ENCODE measurements at regions not wholly inside any gene's neighbourhood (a gene's known extent, or its start where the extent isn't known, plus 50 kb on each side); places are given as distances from the start of the nearest gene placed in this dataset.

DNA sequence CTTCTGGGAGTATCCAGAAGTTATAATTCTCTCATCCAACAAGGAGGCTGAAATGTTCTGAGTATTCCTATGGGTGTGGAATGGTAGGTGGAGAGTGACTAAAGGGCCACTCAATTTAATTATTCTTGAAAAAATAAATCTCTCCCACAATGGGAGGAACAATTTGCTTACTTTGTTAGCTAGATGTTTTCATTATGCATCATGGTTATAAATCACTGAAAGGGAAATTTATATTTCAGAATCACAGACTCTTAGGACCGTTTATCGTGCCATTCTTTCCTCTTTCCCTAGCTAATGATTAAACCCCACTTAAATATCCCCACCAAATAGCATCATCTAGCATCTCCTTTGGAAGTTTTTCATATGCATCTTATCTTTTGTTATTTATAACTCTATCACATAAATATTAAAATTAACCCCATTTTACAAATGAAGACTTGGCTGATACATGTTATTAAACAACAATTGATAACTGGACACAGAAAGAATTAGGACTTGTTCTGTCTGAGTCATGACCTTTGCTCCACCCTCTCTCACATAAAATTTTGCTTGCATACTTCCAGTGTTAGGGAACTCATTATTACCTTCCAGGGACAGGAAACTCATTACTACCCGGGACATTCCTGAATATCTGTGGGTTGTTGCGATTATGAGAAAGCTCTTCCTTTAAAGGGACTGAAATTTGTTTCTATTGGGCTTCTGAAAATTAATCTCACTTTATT lies 94.9 kb upstream of the NMUR2 start:
- Histone ChIP-seq H3K4me1 (ENCODE audit: control insufficient read depth, extremely low read depth, insufficient read depth, low read length) (no peaks in the 10 kb centered on the region), H2AFZ (ENCODE audit: control insufficient read depth, low read length) (no peak overlapping the region), H3K9me1 (ENCODE audit: control insufficient read depth, extremely low read depth, insufficient read depth, low read length) (no peaks in the 10 kb centered on the region), H3K9ac (ENCODE audit: control insufficient read depth, extremely low read depth, insufficient read depth, low read length) (no peak overlapping the region), H3K9me3 (ENCODE audit: control insufficient read depth, low read depth, low read length) (no peaks in the 10 kb centered on the region), H3K4me2 (ENCODE audit: control insufficient read depth, extremely low read depth, insufficient read depth, low read depth, low read length) (no peak overlapping the region), H3K27ac (ENCODE audit: control insufficient read depth, insufficient read depth, low read length) (no peak overlapping the region), H4K20me1 (ENCODE audit: control insufficient read depth, extremely low read depth, insufficient read depth, low read length) (no peaks in the 10 kb centered on the region), H3K27me3 (ENCODE audit: control insufficient read depth, extremely low read depth, insufficient read depth, low read length) (no peaks in the 10 kb centered on the region), H3K4me3 (ENCODE audit: control insufficient read depth in 2 of 3, extremely low read depth in 1 of 3, insufficient read depth in 2 of 3, low read depth in 1 of 3, low read length in 3 of 3) (no peak overlapping the region), H3K36me3 (ENCODE audit: control insufficient read depth in 2 of 2, extremely low read depth in 1 of 2, insufficient read depth in 2 of 2, low read length in 2 of 2) (no peaks in the 10 kb centered on the region), H3K79me2 (ENCODE audit: control insufficient read depth, insufficient read depth, low read length) (no peaks in the 10 kb centered on the region)
- no peak for DNase-seq (ENCODE audit: low read depth, low spot score)
- dilution Hi-C loops (cut with MboI; ENCODE audit: extremely low pct_ligation_motif_present, low sequenced_read_pairs): no loop called here
- TF ChIP-seq CTCF (optimal IDR thresholded peaks at IDR 0.05 in 1 of 3, IDR thresholded peaks at IDR 0.05 in 1 of 3, conservative IDR thresholded peaks at IDR 0.05 in 1 of 3; ENCODE audit: extremely low read depth in 1 of 3, insufficient read depth in 2 of 3, low read length in 3 of 3) (no peak), EZH2 (IDR thresholded peaks at IDR 0.05; ENCODE audit: low read length) (no peak)
- FAIRE-seq: no peak

GRCh38 chr5:152501294-152501693 lies 96.2 kb upstream of the NMUR2 start:
- no peaks in the 10 kb centered on the region for H3K9me3 ChIP-seq (ENCODE audit: control insufficient read depth, low read depth, low read length)
- no peak overlapping the region for H3K27ac ChIP-seq (ENCODE audit: control insufficient read depth, insufficient read depth, low read length)
- H3K4me2 ChIP-seq (ENCODE audit: control insufficient read depth, extremely low read depth, insufficient read depth, low read depth, low read length): no peak overlapping the region
- H3K4me3 ChIP-seq (ENCODE audit: control insufficient read depth in 2 of 3, extremely low read depth in 1 of 3, insufficient read depth in 2 of 3, low read depth in 1 of 3, low read length in 3 of 3): no peak overlapping the region
- dilution Hi-C loops (cut with MboI; ENCODE audit: extremely low pct_ligation_motif_present, low sequenced_read_pairs): no loop called here
- no peaks in the 10 kb centered on the region for H3K27me3 ChIP-seq (ENCODE audit: control insufficient read depth, extremely low read depth, insufficient read depth, low read length)
- H3K79me2 ChIP-seq (ENCODE audit: control insufficient read depth, insufficient read depth, low read length): no peaks in the 10 kb centered on the region
- no peak overlapping the region for H3K9ac ChIP-seq (ENCODE audit: control insufficient read depth, extremely low read depth, insufficient read depth, low read length)
- H4K20me1 ChIP-seq (ENCODE audit: control insufficient read depth, extremely low read depth, insufficient read depth, low read length): no peaks in the 10 kb centered on the region
- H2AFZ ChIP-seq (ENCODE audit: control insufficient read depth, low read length): no peak overlapping the region
- H3K9me1 ChIP-seq (ENCODE audit: control insufficient read depth, extremely low read depth, insufficient read depth, low read length): no peaks in the 10 kb centered on the region
- no peaks in the 10 kb centered on the region for H3K4me1 ChIP-seq (ENCODE audit: control insufficient read depth, extremely low read depth, insufficient read depth, low read length)
- FAIRE-seq (no peak), DNase-seq (ENCODE audit: low read depth, low spot score) (no peak)
- TF ChIP-seq EZH2 (IDR thresholded peaks at IDR 0.05; ENCODE audit: low read length) (no peak), CTCF (optimal IDR thresholded peaks at IDR 0.05 in 1 of 3, IDR thresholded peaks at IDR 0.05 in 1 of 3, conservative IDR thresholded peaks at IDR 0.05 in 1 of 3; ENCODE audit: extremely low read depth in 1 of 3, insufficient read depth in 2 of 3, low read length in 3 of 3) (no peak)
- H3K36me3 ChIP-seq (ENCODE audit: control insufficient read depth in 2 of 2, extremely low read depth in 1 of 2, insufficient read depth in 2 of 2, low read length in 2 of 2): no peaks in the 10 kb centered on the region
